HUES48 (cell line): ENCODE measurements at regions not wholly inside any gene's neighbourhood (a gene's known extent, or its start where the extent isn't known, plus 50 kb on each side); places are given as distances from the start of the nearest gene placed in this dataset.

Source experiments
- H3K27ac ChIP-seq: one replicate; pipeline ENCODE4 v1.7.0; 2013; ENCODE audit warnings: low read depth, low read length, inconsistent platforms
- H3K27me3 ChIP-seq: 2 replicates; pipeline ENCODE4 v1.6.1; 2013; ENCODE audit warnings: mild to moderate bottlenecking, low read length; ENCODE audit not compliant: control insufficient read depth, insufficient read depth
- H3K36me3 ChIP-seq: 2 replicates; pipeline ENCODE4 v1.6.1; 2013; ENCODE audit warnings: low read length; ENCODE audit not compliant: control insufficient read depth, insufficient read depth
- H3K4me1 ChIP-seq: 2 replicates; pipeline ENCODE4 v1.6.1; 2013; ENCODE audit warnings: mild to moderate bottlenecking, low read length; ENCODE audit not compliant: control insufficient read depth, insufficient read depth
- H3K4me3 ChIP-seq: 2 replicates; pipeline ENCODE4 v1.5.1; 2013; ENCODE audit warnings: mild to moderate bottlenecking, low read depth, low read length
- H3K9ac ChIP-seq: 2 replicates; pipeline ENCODE4 v1.6.1; 2013; ENCODE audit warnings: mild to moderate bottlenecking, low read depth, low read length, moderate library complexity
- H3K9me3 ChIP-seq: 2 replicates; pipeline ENCODE4 v1.6.1; 2013; ENCODE audit warnings: low read length; ENCODE audit not compliant: control insufficient read depth, insufficient read depth

- Histone ChIP-seq H3K4me1 (0 out of 2 replicates have a peak, but pooled peaks cover 2% of the 10 kb centered on the region), H3K4me3 (no peak overlapping the region), H3K36me3 (no peaks in the 10 kb centered on the region), H3K27me3 (no peaks in the 10 kb centered on the region), H3K9me3 (no peaks in the 10 kb centered on the region), H3K9ac (no peak overlapping the region), H3K27ac (no peak overlapping the region)
Measured at GRCh38 chr4:59068722-59069418, 1958.7 kb upstream of the IGFBP7 start.

GRCh38 chr4:59086410-59086809, 1976.2 kb upstream of the IGFBP7 start:
- no peaks in the 10 kb centered on the region for H3K9me3 ChIP-seq
- no peak overlapping the region for H3K9ac ChIP-seq
- H3K4me1 ChIP-seq = no peaks in the 10 kb centered on the region
- no peaks in the 10 kb centered on the region for H3K36me3 ChIP-seq
- no peak overlapping the region for H3K4me3 ChIP-seq
- H3K27me3 ChIP-seq = no peaks in the 10 kb centered on the region
- no peak overlapping the region for H3K27ac ChIP-seq

GRCh38 chr4:59091146-59092142, 1981.3 kb upstream of the IGFBP7 start:
- no peak overlapping the region for H3K27ac ChIP-seq
- no peaks in the 10 kb centered on the region for H3K4me1 ChIP-seq
- no peaks in the 10 kb centered on the region for H3K9me3 ChIP-seq

GRCh38 chr4:59094505-59094904, 1984.3 kb upstream of the IGFBP7 start:
- no peaks in the 10 kb centered on the region for H3K4me1 ChIP-seq
- no peaks in the 10 kb centered on the region for H3K9me3 ChIP-seq
- no peaks in the 10 kb centered on the region for H3K27me3 ChIP-seq
- no peaks in the 10 kb centered on the region for H3K36me3 ChIP-seq
- no peak overlapping the region for H3K27ac ChIP-seq
- no peak overlapping the region for H3K4me3 ChIP-seq
- H3K9ac ChIP-seq = no peak overlapping the region

More at GRCh38 chr4:59091146-59092142, 1981.3 kb upstream of the IGFBP7 start:
- Histone ChIP-seq H3K9ac (no peak overlapping the region), H3K36me3 (no peaks in the 10 kb centered on the region), H3K27me3 (no peaks in the 10 kb centered on the region), H3K4me3 (no peak overlapping the region)

GRCh38 chr4:59102311-59102710, 1992.1 kb upstream of the IGFBP7 start:
- Histone ChIP-seq H3K27me3 (no peaks in the 10 kb centered on the region), H3K4me3 (no peak overlapping the region), H3K9me3 (no peaks in the 10 kb centered on the region), H3K4me1 (no peaks in the 10 kb centered on the region), H3K9ac (no peak overlapping the region), H3K27ac (no peak overlapping the region), H3K36me3 (no peaks in the 10 kb centered on the region)

GRCh38 chr4:59120287-59120814, 2010.2 kb upstream of the IGFBP7 start:
- no peak overlapping the region for H3K4me3 ChIP-seq
- H3K4me1 ChIP-seq = peaks cover 24% of the 10 kb centered on the region; the same call in 1 of the 2 replicates
- no peak overlapping the region for H3K27ac ChIP-seq
- no peaks in the 10 kb centered on the region for H3K27me3 ChIP-seq
- H3K9ac ChIP-seq = no peak overlapping the region
- no peaks in the 10 kb centered on the region for H3K36me3 ChIP-seq
- H3K9me3 ChIP-seq = no peaks in the 10 kb centered on the region

- Histone ChIP-seq H3K9ac (no peak overlapping the region), H3K4me3 (no peak overlapping the region), H3K4me1 (peaks cover 24% of the 10 kb centered on the region; the same call in 1 of the 2 replicates), H3K27me3 (no peaks in the 10 kb centered on the region), H3K36me3 (no peaks in the 10 kb centered on the region), H3K27ac (no peak overlapping the region), H3K9me3 (no peaks in the 10 kb centered on the region)
Measured at GRCh38 chr4:59122626-59123025, 2012.4 kb upstream of the IGFBP7 start.

- H3K27ac ChIP-seq = no peak overlapping the region
- no peaks in the 10 kb centered on the region; the same call in 1 of the 2 replicates for H3K4me1 ChIP-seq
- no peak overlapping the region for H3K9ac ChIP-seq
- no peak overlapping the region for H3K4me3 ChIP-seq
- no peaks in the 10 kb centered on the region for H3K27me3 ChIP-seq
- no peaks in the 10 kb centered on the region for H3K36me3 ChIP-seq
- H3K9me3 ChIP-seq = no peaks in the 10 kb centered on the region
Measured at GRCh38 chr4:59126159-59126558, 2016.0 kb upstream of the IGFBP7 start.

GRCh38 chr4:59127006-59127405, 2016.8 kb upstream of the IGFBP7 start:
- H3K4me1 ChIP-seq = no peaks in the 10 kb centered on the region
- no peak overlapping the region for H3K9ac ChIP-seq
- H3K9me3 ChIP-seq = no peaks in the 10 kb centered on the region
- no peak overlapping the region for H3K27ac ChIP-seq
- no peak overlapping the region for H3K4me3 ChIP-seq
- H3K27me3 ChIP-seq = no peaks in the 10 kb centered on the region
- H3K36me3 ChIP-seq = no peaks in the 10 kb centered on the region

GRCh38 chr4:59127743-59128142, 2017.6 kb upstream of the IGFBP7 start:
- Histone ChIP-seq H3K4me1 (no peaks in the 10 kb centered on the region), H3K9ac (no peak overlapping the region), H3K27ac (no peak overlapping the region), H3K27me3 (no peaks in the 10 kb centered on the region), H3K36me3 (no peaks in the 10 kb centered on the region), H3K4me3 (no peak overlapping the region), H3K9me3 (no peaks in the 10 kb centered on the region)
